ENCODE measurements at regions not wholly inside any gene's neighbourhood (a gene's known extent, or its start where the extent isn't known, plus 50 kb on each side); places are given as distances from the start of the nearest gene placed in this dataset.

- H3K9ac ChIP-seq (ENCODE audit: insufficient read depth, low read length, poor library complexity, severe bottlenecking) = no peak overlapping the region
- H3K79me2 ChIP-seq (ENCODE audit: insufficient read depth, low read length) = no peaks in the 10 kb centered on the region
- no peak overlapping the region for H3K27ac ChIP-seq (ENCODE audit: low read depth in 1 of 2, low read length in 2 of 2)
- no peak overlapping the region for H3K4me2 ChIP-seq (replicated peaks; ENCODE audit: extremely low read depth, low read length, poor library complexity, severe bottlenecking)
- H3K36me3 ChIP-seq (replicated peaks in 1 of 2; ENCODE audit: control insufficient read depth in 1 of 2, insufficient read depth in 2 of 2, low read length in 2 of 2) = no peaks in the 10 kb centered on the region
- no peaks in the 10 kb centered on the region for H3K36me3 Mint-ChIP-seq
- H2AFZ ChIP-seq (ENCODE audit: insufficient read depth, low read depth, low read length, poor library complexity, severe bottlenecking) = no peak overlapping the region
- H3K4me1 Mint-ChIP-seq = no peaks in the 10 kb centered on the region
- H3K9me3 Mint-ChIP-seq = peaks cover 0 to 6% (median 0%) of the 10 kb centered on the region in 7 donors
- no peak overlapping the region for H3K4me3 Mint-ChIP-seq
- H3K4me1 ChIP-seq (ENCODE audit: control insufficient read depth in 1 of 2, insufficient read depth in 2 of 2, low read length in 2 of 2) = no peaks in the 10 kb centered on the region
- H3K4me3 ChIP-seq (replicated peaks in 1 of 3; ENCODE audit: low read depth in 2 of 3, low read length in 3 of 3) = no peak overlapping the region
- H3K27me3 Mint-ChIP-seq (ENCODE audit: low read depth in 3 of 3) = no peaks in the 10 kb centered on the region
- no peak for TF ChIP-seq CTCF (IDR thresholded peaks at IDR 0.05)
- no peaks in the 10 kb centered on the region for H3K27me3 ChIP-seq (ENCODE audit: control insufficient read depth in 2 of 2, insufficient read depth in 2 of 2, low read length in 2 of 2)
- no peak for DNase-seq
- intact Hi-C loops (cut with micrococcal nuclease) = no loop called here
- no peaks in the 10 kb centered on the region for H4K20me1 ChIP-seq (ENCODE audit: insufficient read depth, low read length)
- 80% methylated on average over 2 of the region's 3 CpGs for WGBS (ENCODE audit: insufficient coverage)
- H3K27ac Mint-ChIP-seq = no peak overlapping the region
- peaks cover 0 to 3% of the 10 kb centered on the region in 2 donors for H3K9me3 ChIP-seq (replicated peaks in 1 of 2; ENCODE audit: control insufficient read depth in 1 of 2, insufficient read depth in 1 of 2, low read length in 2 of 2)
Measured at GRCh38 chr3:164095279-164095678, 983.0 kb downstream of the SI start.

- Histone ChIP-seq H3K4me2 (replicated peaks; ENCODE audit: extremely low read depth, low read length, poor library complexity, severe bottlenecking) (no peak overlapping the region), H3K27ac (ENCODE audit: low read depth in 1 of 2, low read length in 2 of 2) (no peak overlapping the region), H3K4me3 (replicated peaks in 1 of 3; ENCODE audit: low read depth in 2 of 3, low read length in 3 of 3) (no peak overlapping the region), H2AFZ (ENCODE audit: insufficient read depth, low read depth, low read length, poor library complexity, severe bottlenecking) (no peak overlapping the region), H3K36me3 (replicated peaks in 1 of 2; ENCODE audit: control insufficient read depth in 1 of 2, insufficient read depth in 2 of 2, low read length in 2 of 2) (no peaks in the 10 kb centered on the region), H4K20me1 (ENCODE audit: insufficient read depth, low read length) (no peaks in the 10 kb centered on the region), H3K4me1 (ENCODE audit: control insufficient read depth in 1 of 2, insufficient read depth in 2 of 2, low read length in 2 of 2) (no peaks in the 10 kb centered on the region), H3K27me3 (ENCODE audit: control insufficient read depth in 2 of 2, insufficient read depth in 2 of 2, low read length in 2 of 2) (no peaks in the 10 kb centered on the region), H3K9ac (ENCODE audit: insufficient read depth, low read length, poor library complexity, severe bottlenecking) (no peak overlapping the region), H3K9me3 (replicated peaks in 1 of 2; ENCODE audit: control insufficient read depth in 1 of 2, insufficient read depth in 1 of 2, low read length in 2 of 2) (no peaks in the 10 kb centered on the region), H3K79me2 (ENCODE audit: insufficient read depth, low read length) (no peaks in the 10 kb centered on the region)
- H3K36me3 Mint-ChIP-seq = no peaks in the 10 kb centered on the region
- H3K27ac Mint-ChIP-seq = no peak overlapping the region
- H3K4me3 Mint-ChIP-seq = no peak overlapping the region
- WGBS (ENCODE audit: insufficient coverage) = no CpG with 5 or more reads among the region's 1 CpG
- no peaks in the 10 kb centered on the region for H3K27me3 Mint-ChIP-seq (ENCODE audit: low read depth in 3 of 3)
- no peaks in the 10 kb centered on the region for H3K4me1 Mint-ChIP-seq
- no peak for TF ChIP-seq CTCF (IDR thresholded peaks at IDR 0.05)
- peaks cover 0 to 8% (median 3%) of the 10 kb centered on the region in 7 donors for H3K9me3 Mint-ChIP-seq
- intact Hi-C loops (cut with micrococcal nuclease) = no loop called here
- no peak for DNase-seq
Measured at GRCh38 chr3:164094546-164094945, 983.8 kb downstream of the SI start.

All from CD14-positive monocyte (primary cell).